ENCODE measurements at regions not wholly inside any gene's neighbourhood (a gene's known extent, or its start where the extent isn't known, plus 50 kb on each side); places are given as distances from the start of the nearest gene placed in this dataset.

DNA sequence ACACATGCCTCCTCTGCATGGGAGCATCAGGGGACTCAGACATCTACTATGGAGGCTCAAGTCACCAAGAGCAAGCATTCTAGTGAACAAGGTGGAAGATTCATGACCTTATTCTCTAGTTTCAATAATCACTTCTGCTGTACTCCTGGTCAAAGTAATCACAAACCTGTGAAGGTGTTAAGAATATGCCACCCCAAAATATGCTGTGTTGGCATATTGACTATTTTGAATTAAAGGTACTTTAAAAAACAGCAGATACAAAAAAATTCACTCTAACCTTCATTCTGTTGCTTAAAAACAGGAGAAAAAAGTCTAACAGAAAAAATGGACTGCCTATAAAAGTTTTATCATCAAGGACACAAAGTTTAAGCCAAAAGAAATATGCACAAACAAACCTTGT, 607.8 kb upstream of the TYRP1 start:
- no peak overlapping the region for H3K4me3 ChIP-seq (ENCODE audit: low read length in 2 of 2)
- H3K27ac ChIP-seq (ENCODE audit: low read length) = no peak overlapping the region
- H3K9me3 ChIP-seq (ENCODE audit: control insufficient read depth in 2 of 2, low read length in 2 of 2) = no peaks in the 10 kb centered on the region
- no peaks in the 10 kb centered on the region for H3K27me3 ChIP-seq (ENCODE audit: control insufficient read depth in 1 of 2, insufficient read depth in 2 of 2, low read length in 2 of 2)
- H3K36me3 ChIP-seq (ENCODE audit: control insufficient read depth in 2 of 2, insufficient read depth in 2 of 2, low read length in 2 of 2) = no peaks in the 10 kb centered on the region
- no peak overlapping the region for H3K9ac ChIP-seq (ENCODE audit: low read length in 2 of 2)
- no peaks in the 10 kb centered on the region for H3K4me1 ChIP-seq (ENCODE audit: control insufficient read depth, insufficient read depth, low read length)

DNA sequence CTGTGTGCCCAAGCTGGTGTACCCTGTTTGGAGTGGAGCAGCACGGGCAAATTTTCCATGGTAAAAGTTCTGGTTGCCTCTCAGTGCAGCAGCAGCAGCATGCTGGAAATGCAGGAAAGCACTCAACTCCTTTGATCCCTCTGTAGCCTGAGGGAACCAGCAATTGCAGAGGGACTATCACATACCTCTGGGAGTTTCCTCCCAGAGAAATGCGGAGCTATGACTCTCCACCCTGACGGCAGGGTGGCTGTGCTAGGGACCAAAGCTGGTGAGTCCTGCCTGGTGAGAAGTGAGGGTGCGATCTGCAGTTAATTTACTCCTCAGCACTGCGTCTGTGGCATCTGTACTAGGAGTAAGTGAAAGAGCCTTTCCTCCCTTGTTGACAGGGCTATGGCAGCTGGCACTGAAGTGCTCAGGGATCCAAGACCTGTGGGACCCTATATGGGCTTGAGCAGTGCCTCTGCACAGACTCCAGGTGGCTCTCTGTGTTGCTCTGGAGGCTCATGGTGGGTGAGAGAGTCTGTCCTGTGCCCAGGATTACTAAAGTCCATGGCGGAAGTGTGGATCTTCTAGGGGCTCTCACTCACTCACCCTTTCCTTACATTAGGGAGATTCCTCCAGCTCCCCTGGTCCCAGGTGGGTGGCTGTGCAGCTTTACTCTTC, 601.2 kb upstream of the TYRP1 start:
- H3K27me3 ChIP-seq (ENCODE audit: control insufficient read depth in 1 of 2, insufficient read depth in 2 of 2, low read length in 2 of 2) = no peaks in the 10 kb centered on the region
- no peaks in the 10 kb centered on the region for H3K4me1 ChIP-seq (ENCODE audit: control insufficient read depth, insufficient read depth, low read length)
- H3K36me3 ChIP-seq (ENCODE audit: control insufficient read depth in 2 of 2, insufficient read depth in 2 of 2, low read length in 2 of 2) = no peaks in the 10 kb centered on the region
- no peaks in the 10 kb centered on the region for H3K9me3 ChIP-seq (ENCODE audit: control insufficient read depth in 2 of 2, low read length in 2 of 2)
- H3K9ac ChIP-seq (ENCODE audit: low read length in 2 of 2) = no peak overlapping the region
- H3K4me3 ChIP-seq (ENCODE audit: low read length in 2 of 2) = no peak overlapping the region
- no peak overlapping the region for H3K27ac ChIP-seq (ENCODE audit: low read length)

DNA sequence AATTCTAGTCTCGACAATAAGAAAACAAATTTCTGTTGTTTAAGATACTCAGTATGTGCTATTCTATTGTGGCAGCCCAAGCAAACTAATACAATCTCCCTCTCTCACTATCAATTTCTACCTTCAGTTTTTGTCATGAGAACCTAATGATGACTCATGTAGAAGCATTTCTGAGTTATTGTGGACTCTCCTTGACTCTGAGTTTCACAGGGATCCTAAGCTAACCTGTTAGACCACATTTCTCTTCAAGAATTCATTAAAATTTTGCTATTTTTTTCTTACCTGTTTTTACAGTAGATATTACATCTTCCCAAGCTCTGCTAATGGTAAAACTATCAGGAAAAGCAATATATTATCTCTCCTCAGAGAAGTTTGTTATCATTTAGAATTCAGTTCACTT, 599.1 kb upstream of the TYRP1 start:
- no peak overlapping the region for H3K27ac ChIP-seq (ENCODE audit: low read length)
- no peaks in the 10 kb centered on the region for H3K9me3 ChIP-seq (ENCODE audit: control insufficient read depth in 2 of 2, low read length in 2 of 2)
- no peak overlapping the region for H3K4me3 ChIP-seq (ENCODE audit: low read length in 2 of 2)
- H3K27me3 ChIP-seq (ENCODE audit: control insufficient read depth in 1 of 2, insufficient read depth in 2 of 2, low read length in 2 of 2) = no peaks in the 10 kb centered on the region
- no peaks in the 10 kb centered on the region for H3K4me1 ChIP-seq (ENCODE audit: control insufficient read depth, insufficient read depth, low read length)
- no peak overlapping the region for H3K9ac ChIP-seq (ENCODE audit: low read length in 2 of 2)
- no peaks in the 10 kb centered on the region for H3K36me3 ChIP-seq (ENCODE audit: control insufficient read depth in 2 of 2, insufficient read depth in 2 of 2, low read length in 2 of 2)

DNA sequence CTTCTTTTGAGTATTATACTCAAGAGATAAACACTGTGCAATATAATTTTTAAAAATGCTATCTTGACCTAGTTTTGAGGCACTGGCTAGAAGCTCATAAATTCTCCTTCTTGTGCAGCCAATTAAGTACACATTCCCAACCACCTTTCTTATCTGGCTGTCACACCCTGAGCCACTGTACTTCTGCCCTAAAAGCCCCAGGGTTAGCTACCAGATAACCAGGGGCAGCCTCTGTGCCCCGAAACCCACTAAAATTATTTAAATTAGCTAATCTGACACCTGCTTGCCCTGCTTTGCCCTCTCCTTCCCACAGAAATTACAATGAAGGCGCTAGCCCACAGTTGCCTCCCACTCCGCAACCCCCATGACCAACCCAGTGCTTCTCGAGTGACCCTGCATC, 597.3 kb upstream of the TYRP1 start:
- Histone ChIP-seq H3K27me3 (ENCODE audit: control insufficient read depth in 1 of 2, insufficient read depth in 2 of 2, low read length in 2 of 2) (no peaks in the 10 kb centered on the region), H3K4me1 (ENCODE audit: control insufficient read depth, insufficient read depth, low read length) (no peaks in the 10 kb centered on the region), H3K36me3 (ENCODE audit: control insufficient read depth in 2 of 2, insufficient read depth in 2 of 2, low read length in 2 of 2) (no peaks in the 10 kb centered on the region), H3K27ac (ENCODE audit: low read length) (no peak overlapping the region), H3K9me3 (ENCODE audit: control insufficient read depth in 2 of 2, low read length in 2 of 2) (no peaks in the 10 kb centered on the region), H3K4me3 (ENCODE audit: low read length in 2 of 2) (no peak overlapping the region), H3K9ac (ENCODE audit: low read length in 2 of 2) (no peak overlapping the region)

DNA sequence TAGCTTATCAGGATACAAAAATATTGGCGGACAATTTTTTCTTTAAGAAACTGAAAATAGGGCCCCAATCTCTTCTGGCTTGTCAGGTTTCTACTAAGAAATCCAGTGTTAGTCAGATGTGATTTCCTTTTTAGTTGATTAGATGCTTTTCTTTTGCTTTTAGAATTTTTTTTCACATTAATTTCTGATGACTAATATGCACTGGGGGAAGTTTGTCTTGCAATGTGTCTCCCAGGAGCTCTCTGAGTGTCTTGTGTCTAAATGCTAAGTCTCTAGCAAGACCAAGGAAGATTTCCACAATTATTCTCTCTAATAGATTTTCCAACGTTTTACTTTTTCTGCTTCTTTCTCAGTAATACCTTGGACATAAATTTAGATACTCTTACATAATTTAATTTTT, 559.8 kb upstream of the TYRP1 start:
- H3K9me3 ChIP-seq (ENCODE audit: control insufficient read depth in 2 of 2, low read length in 2 of 2) = no peaks in the 10 kb centered on the region
- no peak overlapping the region for H3K4me3 ChIP-seq (ENCODE audit: low read length in 2 of 2)
- no peaks in the 10 kb centered on the region for H3K36me3 ChIP-seq (ENCODE audit: control insufficient read depth in 2 of 2, insufficient read depth in 2 of 2, low read length in 2 of 2)
- no peaks in the 10 kb centered on the region for H3K27me3 ChIP-seq (ENCODE audit: control insufficient read depth in 1 of 2, insufficient read depth in 2 of 2, low read length in 2 of 2)
- H3K9ac ChIP-seq (ENCODE audit: low read length in 2 of 2) = no peak overlapping the region
- no peak overlapping the region for H3K27ac ChIP-seq (ENCODE audit: low read length)
- no peaks in the 10 kb centered on the region for H3K4me1 ChIP-seq (ENCODE audit: control insufficient read depth, insufficient read depth, low read length)

DNA sequence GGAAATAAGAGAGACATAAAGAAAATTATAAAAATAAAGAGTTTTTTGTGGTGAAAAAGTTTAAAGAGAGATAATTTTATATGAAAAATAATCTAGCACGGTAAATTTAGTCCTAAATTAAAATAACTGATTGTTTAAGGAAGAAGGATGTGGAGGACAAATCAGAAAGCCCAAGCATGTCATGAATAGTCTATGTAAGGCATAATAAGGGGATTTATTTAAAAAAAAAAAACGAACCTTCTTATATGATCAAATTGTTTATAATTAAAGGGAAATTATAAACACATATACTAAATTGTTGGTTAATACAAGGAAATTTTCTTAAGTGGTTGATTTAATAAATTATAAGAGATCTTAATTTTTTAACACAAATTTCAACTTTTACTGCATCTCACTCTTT, 551.8 kb upstream of the TYRP1 start:
- H3K9ac ChIP-seq (ENCODE audit: low read length in 2 of 2) = no peak overlapping the region
- no peaks in the 10 kb centered on the region for H3K9me3 ChIP-seq (ENCODE audit: control insufficient read depth in 2 of 2, low read length in 2 of 2)
- H3K27ac ChIP-seq (ENCODE audit: low read length) = no peak overlapping the region
- no peak overlapping the region for H3K4me3 ChIP-seq (ENCODE audit: low read length in 2 of 2)
- no peaks in the 10 kb centered on the region for H3K27me3 ChIP-seq (ENCODE audit: control insufficient read depth in 1 of 2, insufficient read depth in 2 of 2, low read length in 2 of 2)
- no peaks in the 10 kb centered on the region for H3K4me1 ChIP-seq (ENCODE audit: control insufficient read depth, insufficient read depth, low read length)
- H3K36me3 ChIP-seq (ENCODE audit: control insufficient read depth in 2 of 2, insufficient read depth in 2 of 2, low read length in 2 of 2) = no peaks in the 10 kb centered on the region

DNA sequence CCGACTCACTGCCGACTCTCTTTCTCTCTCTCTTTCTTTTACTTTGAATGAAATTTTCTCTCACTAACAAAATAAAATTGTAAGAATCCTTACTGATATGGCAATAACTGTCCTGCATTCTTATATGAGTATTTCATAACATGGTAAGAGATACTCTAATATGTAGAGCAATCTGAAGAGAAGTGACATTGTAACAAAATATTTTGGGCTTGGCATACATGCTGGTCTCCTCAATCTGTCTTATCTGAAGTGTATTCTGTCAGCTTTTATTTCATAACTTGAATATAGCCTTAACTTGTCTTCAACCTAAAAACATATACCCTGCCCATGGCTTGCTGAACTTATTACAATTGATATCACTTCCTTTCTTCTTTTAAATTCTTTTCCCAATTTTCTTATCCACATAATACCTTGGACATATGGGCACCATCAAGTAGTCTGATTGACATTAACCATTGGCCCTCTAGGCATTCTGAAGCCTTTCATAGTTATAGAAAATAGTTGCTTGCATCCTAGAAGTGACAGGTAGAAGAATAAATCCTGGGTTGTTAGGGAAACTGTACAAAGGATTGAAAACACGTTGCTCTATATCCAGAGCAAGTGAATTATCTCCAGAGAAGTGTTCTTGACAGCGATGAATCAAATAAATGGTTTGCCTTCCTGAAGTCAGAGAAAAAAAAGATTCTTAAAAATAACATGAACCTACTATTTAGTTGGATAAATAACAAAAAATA, 537.6 kb upstream of the TYRP1 start:
- no peaks in the 10 kb centered on the region for H3K4me1 ChIP-seq (ENCODE audit: control insufficient read depth, insufficient read depth, low read length)

DNA sequence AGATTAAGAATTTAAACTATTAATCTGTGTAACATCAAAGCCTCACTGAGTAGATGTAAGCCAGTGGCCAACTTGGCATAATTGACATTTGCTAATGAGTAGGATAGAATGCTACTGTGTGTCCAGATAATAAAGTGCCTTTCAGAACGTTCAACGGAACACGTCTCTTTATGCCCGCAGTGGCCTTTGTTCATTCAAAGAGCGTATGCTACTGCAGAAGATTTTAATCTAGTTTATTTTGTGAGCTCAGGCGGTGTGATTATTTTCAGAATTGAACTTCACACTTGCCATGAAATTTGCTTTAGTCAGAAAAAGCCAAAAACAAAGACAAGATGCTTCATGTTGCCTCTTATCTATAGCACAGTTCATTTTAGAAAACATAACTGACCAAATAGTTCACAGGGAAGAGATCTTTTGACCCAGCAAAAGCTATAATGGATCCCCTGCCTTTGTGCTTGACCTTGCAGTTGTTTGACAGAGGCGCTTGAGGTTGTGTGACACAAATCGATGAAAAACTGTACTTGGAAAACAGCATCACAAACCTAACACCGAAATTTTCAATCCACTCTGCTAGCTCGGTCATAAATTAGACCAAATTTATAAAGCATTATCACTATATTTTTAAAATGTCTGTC, 530.9 kb upstream of the TYRP1 start:
- Histone ChIP-seq H3K9me3 (ENCODE audit: control insufficient read depth in 2 of 2, low read length in 2 of 2) (no peaks in the 10 kb centered on the region), H3K9ac (ENCODE audit: low read length in 2 of 2) (no peak overlapping the region), H3K4me3 (ENCODE audit: low read length in 2 of 2) (no peak overlapping the region), H3K27ac (ENCODE audit: low read length) (no peak overlapping the region), H3K36me3 (ENCODE audit: control insufficient read depth in 2 of 2, insufficient read depth in 2 of 2, low read length in 2 of 2) (no peaks in the 10 kb centered on the region), H3K4me1 (ENCODE audit: control insufficient read depth, insufficient read depth, low read length) (no peaks in the 10 kb centered on the region), H3K27me3 (ENCODE audit: control insufficient read depth in 1 of 2, insufficient read depth in 2 of 2, low read length in 2 of 2) (no peaks in the 10 kb centered on the region)

More for the DNA sequence above, 537.6 kb upstream of the TYRP1 start:
- no peak overlapping the region for H3K4me3 ChIP-seq (ENCODE audit: low read length in 2 of 2)
- H3K27me3 ChIP-seq (ENCODE audit: control insufficient read depth in 1 of 2, insufficient read depth in 2 of 2, low read length in 2 of 2) = no peaks in the 10 kb centered on the region
- no peak overlapping the region for H3K9ac ChIP-seq (ENCODE audit: low read length in 2 of 2)
- no peaks in the 10 kb centered on the region for H3K9me3 ChIP-seq (ENCODE audit: control insufficient read depth in 2 of 2, low read length in 2 of 2)
- no peak overlapping the region for H3K27ac ChIP-seq (ENCODE audit: low read length)
- H3K36me3 ChIP-seq (ENCODE audit: control insufficient read depth in 2 of 2, insufficient read depth in 2 of 2, low read length in 2 of 2) = no peaks in the 10 kb centered on the region

DNA sequence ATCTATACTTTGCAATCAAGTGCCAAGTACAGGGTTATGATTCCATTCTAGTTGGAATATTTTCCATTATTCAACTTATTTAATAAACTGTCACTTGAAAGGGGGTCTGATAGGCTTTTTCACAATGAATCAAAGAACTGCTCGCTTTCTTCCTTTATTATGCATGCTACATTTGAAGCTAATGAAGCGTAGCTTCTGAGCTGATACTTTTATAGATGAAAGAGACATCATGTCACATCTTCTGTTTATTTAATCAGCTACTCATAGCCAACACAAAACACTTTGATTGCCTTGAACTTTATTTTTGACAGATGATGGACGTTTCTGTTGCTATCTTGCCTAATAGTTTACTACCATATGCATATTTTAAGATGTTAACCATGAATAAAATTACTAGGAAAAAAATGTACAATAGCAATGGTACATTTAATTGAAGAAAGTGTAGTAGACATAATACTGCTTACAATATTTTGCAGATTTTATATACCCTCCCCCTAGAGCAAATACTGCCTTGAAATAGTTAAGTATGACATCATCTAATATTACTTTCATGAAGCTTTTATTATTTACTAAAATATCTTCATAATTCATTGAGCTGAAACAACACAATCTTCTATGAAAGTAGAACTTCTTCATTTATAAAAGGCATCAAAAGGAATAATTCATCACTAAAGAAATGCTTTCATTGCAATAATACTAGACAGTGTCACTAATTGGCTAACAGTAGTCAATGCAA, 529.3 kb upstream of the TYRP1 start:
- Histone ChIP-seq H3K4me3 (ENCODE audit: low read length in 2 of 2) (no peak overlapping the region), H3K9me3 (ENCODE audit: control insufficient read depth in 2 of 2, low read length in 2 of 2) (no peaks in the 10 kb centered on the region), H3K9ac (ENCODE audit: low read length in 2 of 2) (no peak overlapping the region), H3K36me3 (ENCODE audit: control insufficient read depth in 2 of 2, insufficient read depth in 2 of 2, low read length in 2 of 2) (no peaks in the 10 kb centered on the region), H3K27me3 (ENCODE audit: control insufficient read depth in 1 of 2, insufficient read depth in 2 of 2, low read length in 2 of 2) (no peaks in the 10 kb centered on the region), H3K27ac (ENCODE audit: low read length) (no peak overlapping the region), H3K4me1 (ENCODE audit: control insufficient read depth, insufficient read depth, low read length) (no peaks in the 10 kb centered on the region)

DNA sequence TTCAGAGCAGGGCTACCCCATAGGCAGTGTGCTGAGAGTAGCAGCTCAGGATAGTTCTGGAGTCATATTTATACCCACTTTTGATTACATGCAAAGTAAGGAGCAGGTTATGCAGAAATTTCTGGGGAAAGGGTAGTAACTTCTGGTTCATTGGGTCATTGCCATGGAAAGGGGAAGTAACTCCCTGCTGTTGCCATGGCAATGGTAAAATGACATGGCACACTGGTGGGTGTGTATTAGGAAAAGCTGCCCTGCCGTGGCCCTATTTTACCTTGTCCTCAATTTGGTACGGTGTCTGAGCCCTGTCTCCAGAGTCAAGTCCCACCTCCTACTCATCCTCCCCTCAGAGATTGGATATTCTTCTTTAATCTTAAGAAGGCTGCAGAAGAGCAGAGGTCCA, 526.7 kb upstream of the TYRP1 start:
- Histone ChIP-seq H3K4me3 (ENCODE audit: low read length in 2 of 2) (no peak overlapping the region), H3K27me3 (ENCODE audit: control insufficient read depth in 1 of 2, insufficient read depth in 2 of 2, low read length in 2 of 2) (no peaks in the 10 kb centered on the region), H3K36me3 (ENCODE audit: control insufficient read depth in 2 of 2, insufficient read depth in 2 of 2, low read length in 2 of 2) (no peaks in the 10 kb centered on the region), H3K9ac (ENCODE audit: low read length in 2 of 2) (no peak overlapping the region), H3K27ac (ENCODE audit: low read length) (no peak overlapping the region), H3K4me1 (ENCODE audit: control insufficient read depth, insufficient read depth, low read length) (no peaks in the 10 kb centered on the region), H3K9me3 (ENCODE audit: control insufficient read depth in 2 of 2, low read length in 2 of 2) (no peaks in the 10 kb centered on the region)

Measured in stomach smooth muscle (tissue), 2 donors.